Naive thymus-derived CD4-positive, alpha-beta T cell (primary cell): ENCODE measurements at regions not wholly inside any gene's neighbourhood (a gene's known extent, or its start where the extent isn't known, plus 50 kb on each side); places are given as distances from the start of the nearest gene placed in this dataset.

ENCODE experiments used
- ATAC-seq: fragments of 150-1000 bp; cut with Tn5 transposase; 2 replicates; pipeline ENCODE4 v1.10.0; 2021; ENCODE audit warnings: mild to moderate bottlenecking, moderate library complexity
- CTCF ChIA-PET: fragments of 350-600 bp; sonication (Branson Sonifier 250); formaldehyde crosslinking; loops from one replicate; lab custom pipeline; 2021; ENCODE audit warnings: antibody characterized with exemption; lab: Charles Lee
- POLR2A ChIA-PET: fragments of 350-600 bp; sonication (Branson Sonifier 250); formaldehyde crosslinking; loops from one replicate; lab custom pipeline; 2021; ENCODE audit warnings: antibody characterized with exemption, inconsistent platforms; lab: Charles Lee
- DNase-seq, 9 donors: peaks; one replicate each; pipeline versions ENCODE4 v3.0.0 to v3.0.0-alpha.2; 2020 to 2022; ENCODE audit warnings: mixed read lengths in 1 of 9
- H3K27ac ChIP-seq: one replicate; pipeline ENCODE4 v1.7.0; 2013; ENCODE audit warnings: mild to moderate bottlenecking, low read depth, low read length, moderate library complexity
- H3K27me3 ChIP-seq, 2 donors: one replicate each; pipeline ENCODE4 v1.7.0; 2013; ENCODE audit warnings: low read length in 2 of 2, mild to moderate bottlenecking in 2 of 2, moderate library complexity in 2 of 2; ENCODE audit not compliant: control insufficient read depth in 2 of 2, insufficient read depth in 2 of 2
- H3K36me3 ChIP-seq, 3 experiments: 1 replicate in 2 of 3; 2 replicates in 1 of 3; pipeline ENCODE4 v1.7.0; 2013; ENCODE audit warnings: low read length in 3 of 3, mild to moderate bottlenecking in 3 of 3, moderate library complexity in 1 of 3; ENCODE audit not compliant: insufficient read depth in 3 of 3, control insufficient read depth in 2 of 3
- H3K4me1 ChIP-seq, 2 donors: one replicate each; pipeline ENCODE4 v1.7.0; 2013; ENCODE audit warnings: low read length in 2 of 2, mild to moderate bottlenecking in 2 of 2, moderate library complexity in 1 of 2; ENCODE audit not compliant: control insufficient read depth in 2 of 2, insufficient read depth in 2 of 2
- H3K4me3 ChIP-seq: 2 replicates; pipeline ENCODE4 v1.7.0; 2013; ENCODE audit warnings: mild to moderate bottlenecking, low read length
- H3K9me3 ChIP-seq, 3 experiments: 1 replicate in 2 of 3; 2 replicates in 1 of 3; pipeline ENCODE4 v1.7.0; 2013; ENCODE audit warnings: low read length in 3 of 3; ENCODE audit not compliant: control insufficient read depth in 2 of 3
- H3K27ac Mint-ChIP-seq, 9 donors: one replicate each; pipeline ENCODE4 v1.8.0; 2020 to 2022; ENCODE audit warnings: mixed read lengths in 9 of 9, mild to moderate bottlenecking in 8 of 9, moderate library complexity in 5 of 9, inconsistent platforms in 2 of 9
- H3K27me3 Mint-ChIP-seq, 5 donors: one replicate each; pipeline ENCODE4 v1.8.0; 2021 to 2022; ENCODE audit warnings: mixed read lengths in 5 of 5, mild to moderate bottlenecking in 1 of 5
- H3K36me3 Mint-ChIP-seq, 5 donors: one replicate each; pipeline ENCODE4 v1.8.0; 2020 to 2022; ENCODE audit warnings: mixed read lengths in 5 of 5, mild to moderate bottlenecking in 3 of 5, inconsistent platforms in 1 of 5
- H3K4me1 Mint-ChIP-seq, 7 donors: one replicate each; pipeline ENCODE4 v1.8.0; 2020 to 2022; ENCODE audit warnings: mixed read lengths in 7 of 7, mild to moderate bottlenecking in 3 of 7, inconsistent platforms in 1 of 7
- H3K4me3 Mint-ChIP-seq, 10 donors: one replicate each; pipeline ENCODE4 v1.8.0; 2020 to 2022; ENCODE audit warnings: mild to moderate bottlenecking in 10 of 10, mixed read lengths in 10 of 10, moderate library complexity in 6 of 10, inconsistent platforms in 2 of 10
- H3K9me3 Mint-ChIP-seq, 11 donors: one replicate each; pipeline ENCODE4 v1.8.0; 2020 to 2022; ENCODE audit warnings: mixed read lengths in 11 of 11, mild to moderate bottlenecking in 4 of 11, inconsistent platforms in 1 of 11, moderate library complexity in 1 of 11
- intact Hi-C, 2 donors: fragments of 100-400 bp; cut with micrococcal nuclease; formaldehyde crosslinking; loops; one replicate each; pipeline ENCODE4 v1.15.1; 2023

- DNase-seq (no peak), ATAC-seq (no peak)
- peaks cover 0 to 13% (median 3%) of the 10 kb centered on the region in 11 donors for H3K9me3 Mint-ChIP-seq
- Histone ChIP-seq H3K4me1 (no peaks in the 10 kb centered on the region), H3K4me3 (no peak overlapping the region), H3K36me3 (no peaks in the 10 kb centered on the region), H3K9me3 (no peaks in the 10 kb centered on the region), H3K27ac (no peak overlapping the region), H3K27me3 (no peaks in the 10 kb centered on the region)
- H3K36me3 Mint-ChIP-seq = no peaks in the 10 kb centered on the region
- no peaks in the 10 kb centered on the region for H3K4me1 Mint-ChIP-seq
- no peak overlapping the region for H3K4me3 Mint-ChIP-seq
- H3K27ac Mint-ChIP-seq = no peak overlapping the region
- CTCF ChIA-PET = no interaction called here
- no peaks in the 10 kb centered on the region for H3K27me3 Mint-ChIP-seq
- POLR2A ChIA-PET = no interaction called here
- intact Hi-C loops = no loop called here
Measured at GRCh38 chr4:176498617-176499256, 179.0 kb downstream of the SPCS3 start.

GRCh38 chr4:176499518-176499917 is 179.8 kb downstream of the SPCS3 start:
- Histone ChIP-seq H3K36me3 (no peaks in the 10 kb centered on the region), H3K27me3 (no peaks in the 10 kb centered on the region), H3K4me3 (no peak overlapping the region), H3K27ac (no peak overlapping the region), H3K4me1 (no peaks in the 10 kb centered on the region), H3K9me3 (no peaks in the 10 kb centered on the region)
- Mint-ChIP-seq H3K4me3 (no peak overlapping the region), H3K27ac (no peak overlapping the region), H3K9me3 (peaks cover 0 to 12% (median 6%) of the 10 kb centered on the region in 11 donors), H3K4me1 (no peaks in the 10 kb centered on the region), H3K36me3 (no peaks in the 10 kb centered on the region), H3K27me3 (no peaks in the 10 kb centered on the region)
- ChIA-PET CTCF (no interaction called here), POLR2A (no interaction called here)
- DNase-seq (no peak), ATAC-seq (no peak)
- intact Hi-C loops = no loop called here

GRCh38 chr4:176500894-176501293 is 181.1 kb downstream of the SPCS3 start:
- no peaks in the 10 kb centered on the region for H3K36me3 ChIP-seq
- intact Hi-C loops = no loop called here
- DNase-seq (no peak), ATAC-seq (no peak)
- no peak overlapping the region for H3K4me3 Mint-ChIP-seq
- H3K27me3 Mint-ChIP-seq = no peaks in the 10 kb centered on the region
- no peaks in the 10 kb centered on the region for H3K4me1 ChIP-seq
- no peaks in the 10 kb centered on the region for H3K27me3 ChIP-seq
- H3K9me3 Mint-ChIP-seq = peaks cover 0 to 11% (median 2%) of the 10 kb centered on the region in 11 donors
- ChIA-PET POLR2A (no interaction called here), CTCF (no interaction called here)
- no peaks in the 10 kb centered on the region for H3K36me3 Mint-ChIP-seq
- H3K27ac ChIP-seq = no peak overlapping the region
- H3K4me1 Mint-ChIP-seq = no peaks in the 10 kb centered on the region
- no peak overlapping the region for H3K27ac Mint-ChIP-seq
- H3K4me3 ChIP-seq = no peak overlapping the region
- no peaks in the 10 kb centered on the region for H3K9me3 ChIP-seq

- no peak overlapping the region for H3K27ac ChIP-seq
- H3K4me1 ChIP-seq = no peaks in the 10 kb centered on the region
- H3K4me1 Mint-ChIP-seq = no peaks in the 10 kb centered on the region
- no peak for ATAC-seq
- H3K27ac Mint-ChIP-seq = no peak overlapping the region
- no peaks in the 10 kb centered on the region for H3K27me3 Mint-ChIP-seq
- H3K36me3 ChIP-seq = no peaks in the 10 kb centered on the region
- H3K9me3 ChIP-seq = no peaks in the 10 kb centered on the region
- H3K4me3 ChIP-seq = no peak overlapping the region
- peaks cover 0 to 23% (median 0%) of the 10 kb centered on the region in 11 donors for H3K9me3 Mint-ChIP-seq
- H3K4me3 Mint-ChIP-seq = no peak overlapping the region
- no peaks in the 10 kb centered on the region for H3K27me3 ChIP-seq
- intact Hi-C loops = no loop called here
- ChIA-PET POLR2A (no interaction called here), CTCF (no interaction called here)
- DNase-seq = no peak
- no peaks in the 10 kb centered on the region for H3K36me3 Mint-ChIP-seq
Measured at GRCh38 chr4:176504118-176504517, 184.4 kb downstream of the SPCS3 start.

- H3K27ac ChIP-seq = no peak overlapping the region
- ChIA-PET CTCF (no interaction called here), POLR2A (no interaction called here)
- no peaks in the 10 kb centered on the region for H3K4me1 ChIP-seq
- DNase-seq = no peak
- no peaks in the 10 kb centered on the region for H3K4me1 Mint-ChIP-seq
- no peaks in the 10 kb centered on the region for H3K36me3 ChIP-seq
- H3K27me3 Mint-ChIP-seq = no peaks in the 10 kb centered on the region
- H3K9me3 Mint-ChIP-seq = peaks cover 0 to 26% (median 3%) of the 10 kb centered on the region in 11 donors
- H3K27ac Mint-ChIP-seq = no peak overlapping the region
- H3K9me3 ChIP-seq = no peaks in the 10 kb centered on the region
- no peak for ATAC-seq
- H3K27me3 ChIP-seq = no peaks in the 10 kb centered on the region
- intact Hi-C loops = no loop called here
- no peak overlapping the region for H3K4me3 Mint-ChIP-seq
- H3K36me3 Mint-ChIP-seq = no peaks in the 10 kb centered on the region
- H3K4me3 ChIP-seq = no peak overlapping the region
Measured at GRCh38 chr4:176507845-176508533, 188.2 kb downstream of the SPCS3 start.

GRCh38 chr4:176508780-176509331 is 189.1 kb downstream of the SPCS3 start:
- ATAC-seq (no peak), DNase-seq (no peak)
- H3K4me1 ChIP-seq = no peaks in the 10 kb centered on the region
- Mint-ChIP-seq H3K27me3 (no peaks in the 10 kb centered on the region), H3K27ac (no peak overlapping the region), H3K4me1 (no peaks in the 10 kb centered on the region), H3K4me3 (no peak overlapping the region), H3K9me3 (peaks cover 0 to 30% (median 5%) of the 10 kb centered on the region in 11 donors), H3K36me3 (no peaks in the 10 kb centered on the region)
- no peaks in the 10 kb centered on the region for H3K9me3 ChIP-seq
- POLR2A ChIA-PET = no interaction called here
- H3K27me3 ChIP-seq = no peaks in the 10 kb centered on the region
- no peaks in the 10 kb centered on the region for H3K36me3 ChIP-seq
- no peak overlapping the region for H3K27ac ChIP-seq
- intact Hi-C loops = no loop called here
- CTCF ChIA-PET = interaction anchor here (0.6 kb wide), 1 partner anchor 785 kb away, joined by 3 read pairs; no protein-coding TSS in a partner anchor
- H3K4me3 ChIP-seq = no peak overlapping the region

GRCh38 chr4:176525576-176525975 is 205.8 kb downstream of the SPCS3 start:
- H3K27me3 ChIP-seq = no peaks in the 10 kb centered on the region
- ChIA-PET POLR2A (no interaction called here), CTCF (no interaction called here)
- Mint-ChIP-seq H3K9me3 (peaks cover 0 to 6% (median 0%) of the 10 kb centered on the region in 11 donors), H3K27me3 (no peaks in the 10 kb centered on the region), H3K4me3 (no peak overlapping the region), H3K27ac (no peak overlapping the region), H3K36me3 (no peaks in the 10 kb centered on the region), H3K4me1 (no peaks in the 10 kb centered on the region)
- H3K4me3 ChIP-seq = no peak overlapping the region
- H3K36me3 ChIP-seq = no peaks in the 10 kb centered on the region
- DNase-seq (no peak), ATAC-seq (no peak)
- intact Hi-C loops = no loop called here
- H3K27ac ChIP-seq = no peak overlapping the region
- H3K4me1 ChIP-seq = no peaks in the 10 kb centered on the region
- peaks cover 0 to 3% (median 0%) of the 10 kb centered on the region in 3 experiments for H3K9me3 ChIP-seq
